ENCODE measurements at regions not wholly inside any gene's neighbourhood (a gene's known extent, or its start where the extent isn't known, plus 50 kb on each side); places are given as distances from the start of the nearest gene placed in this dataset.
"Not testable (repeated sequence)": the region's sequence is repeated elsewhere in the genome, so short reads cannot be mapped to it uniquely, and the experiment has no call there.

- DNase-seq (ENCODE audit: low read depth in 2 of 3, low spot score in 2 of 3), result no peak
Measured at GRCh38 chr13:109297628-109298027, 488.8 kb downstream of the IRS2 start.

DNA sequence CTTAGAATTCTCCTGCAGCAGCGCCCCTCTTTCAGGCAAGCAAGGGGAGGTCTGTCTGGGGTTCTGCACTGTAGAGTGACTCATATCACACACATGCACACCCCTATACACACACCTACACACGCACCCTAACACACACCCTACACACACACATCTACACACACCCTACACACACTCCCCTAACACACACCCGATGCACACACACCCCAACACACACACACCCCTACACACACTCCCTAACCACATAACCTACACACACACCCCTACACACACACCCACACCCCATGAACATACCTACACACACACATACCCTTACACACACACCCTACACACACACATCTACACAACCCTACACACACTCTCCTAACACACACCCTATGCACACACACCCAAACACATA, 493.2 kb downstream of the IRS2 start:
- DNase-seq (ENCODE audit: low read depth in 2 of 3, low spot score in 2 of 3), result no peak

DNA sequence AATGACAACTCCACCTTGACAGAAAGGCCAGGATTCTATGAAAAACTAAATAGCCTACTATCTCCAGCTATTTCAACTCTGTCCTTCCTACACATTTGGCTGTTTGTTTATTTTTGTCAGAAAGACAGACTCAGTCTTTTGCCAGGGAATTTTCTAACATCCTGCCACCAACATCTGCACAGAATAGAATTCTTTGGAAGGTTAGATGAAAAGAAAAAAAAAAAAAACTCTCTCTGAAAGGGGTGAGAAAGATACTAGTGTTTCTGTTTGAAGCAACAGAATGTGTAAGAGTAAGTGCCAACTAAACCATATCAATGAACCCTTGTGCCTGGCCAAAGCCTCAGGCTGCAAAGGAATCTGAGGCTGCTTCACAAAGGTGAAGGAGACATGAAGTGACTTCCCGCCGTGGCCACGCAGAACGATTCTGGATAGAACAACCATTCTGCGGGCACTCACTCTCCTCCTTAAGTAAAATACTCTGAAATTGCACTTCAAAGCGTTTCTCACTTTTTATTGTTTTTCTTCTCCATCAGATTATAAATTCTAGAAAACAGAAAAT, 498.2 kb downstream of the IRS2 start:
- no peak for DNase-seq (ENCODE audit: low read depth in 2 of 3, low spot score in 2 of 3)

DNA sequence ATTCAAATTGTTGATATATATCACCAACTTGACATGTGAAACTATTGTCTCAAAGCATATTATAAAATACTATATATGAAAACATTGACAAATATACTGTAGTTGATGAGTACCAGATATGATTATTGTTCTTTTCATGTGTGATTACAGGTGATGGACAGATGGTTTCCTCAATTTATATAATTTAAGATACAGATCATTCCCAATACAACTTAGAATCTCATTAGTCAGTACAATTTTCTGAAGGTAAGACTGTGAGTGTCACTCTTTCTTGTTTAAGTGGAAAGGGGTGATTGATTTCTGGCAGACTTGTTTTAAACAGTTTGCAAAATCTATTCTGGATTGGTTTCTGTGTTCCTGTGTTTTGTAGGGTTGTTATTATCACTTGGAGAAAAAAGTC, 498.8 kb downstream of the IRS2 start:
- no peak for DNase-seq (ENCODE audit: low read depth in 2 of 3, low spot score in 2 of 3)

- DNase-seq (ENCODE audit: low read depth in 2 of 3, low spot score in 2 of 3), result no peak
Measured at GRCh38 chr13:109285586-109285985, 500.8 kb downstream of the IRS2 start.

- DNase-seq (ENCODE audit: low read depth in 2 of 3, low spot score in 2 of 3), result no peak
Measured at GRCh38 chr13:109281903-109282635, 504.3 kb downstream of the IRS2 start.

DNA sequence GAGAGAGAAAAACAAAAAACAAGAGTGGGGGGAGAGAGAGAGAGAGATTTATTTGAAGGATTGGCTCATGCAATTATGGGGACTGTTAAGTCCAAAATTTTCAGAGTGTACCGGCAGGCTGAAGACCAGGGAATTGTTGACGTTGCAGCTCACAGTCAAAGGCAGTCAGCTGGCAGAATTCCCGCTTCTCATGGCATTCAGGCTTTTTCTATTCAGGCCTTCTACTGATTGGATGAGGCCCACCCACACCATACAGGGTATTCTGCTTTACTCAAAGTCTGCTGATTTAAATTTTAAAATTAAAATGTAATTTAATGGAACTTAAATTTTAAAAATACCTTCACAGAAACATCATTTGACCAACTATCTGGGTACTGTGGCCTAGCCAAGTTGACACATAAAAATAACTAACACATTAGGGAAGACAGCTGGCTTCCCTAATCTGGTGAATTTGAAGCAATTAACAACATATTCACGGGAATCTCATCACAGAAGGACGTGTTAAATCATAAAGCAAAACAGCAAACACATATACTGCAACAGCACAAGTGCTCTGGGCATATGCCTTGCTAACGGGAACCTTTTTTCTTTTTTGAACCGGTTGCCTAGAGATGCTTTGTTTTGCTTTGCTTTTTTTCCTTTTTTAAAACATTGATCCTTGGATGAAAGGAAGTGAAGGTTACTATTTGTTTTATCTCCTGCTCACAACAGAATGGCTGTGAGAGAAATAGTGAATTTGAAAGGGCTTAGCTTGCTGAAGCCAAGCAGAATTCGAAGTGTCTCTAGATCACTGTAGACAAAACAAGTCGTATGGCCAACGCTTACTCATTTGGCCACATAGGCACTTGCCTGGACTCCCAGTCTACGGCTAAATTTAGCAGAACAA, 505.1 kb downstream of the IRS2 start:
- DNase-seq (ENCODE audit: low read depth in 2 of 3, low spot score in 2 of 3), result no peak

DNA sequence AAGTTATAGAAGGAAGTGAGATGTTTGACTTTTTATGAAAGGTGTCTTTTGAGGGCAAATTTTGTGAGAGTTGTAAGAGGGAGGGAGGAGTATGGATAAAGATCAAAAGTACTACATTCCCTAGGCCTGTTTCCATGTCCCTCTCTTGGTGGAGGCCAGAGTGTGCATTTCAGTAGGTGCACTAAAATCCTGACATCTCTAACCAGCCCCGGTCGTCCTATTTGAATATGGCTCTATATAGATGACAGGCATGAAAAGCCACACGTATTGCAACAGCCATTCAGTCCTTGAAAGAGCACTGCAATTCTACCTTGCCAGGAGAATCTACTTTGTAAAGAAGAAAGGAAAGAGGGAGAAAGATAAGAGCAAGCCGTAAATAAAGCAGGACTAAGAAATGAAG, 510.1 kb downstream of the IRS2 start:
- no peak for DNase-seq (ENCODE audit: low read depth in 2 of 3, low spot score in 2 of 3)

- DNase-seq (ENCODE audit: low read depth in 2 of 3, low spot score in 2 of 3), result peak in 1 of 3 donors; percentile 1
Measured at GRCh38 chr13:109275852-109276251, 510.5 kb downstream of the IRS2 start.

- no peak for DNase-seq (ENCODE audit: low read depth in 2 of 3, low spot score in 2 of 3)
Measured at GRCh38 chr13:109275139-109275745, 511.1 kb downstream of the IRS2 start.

DNA sequence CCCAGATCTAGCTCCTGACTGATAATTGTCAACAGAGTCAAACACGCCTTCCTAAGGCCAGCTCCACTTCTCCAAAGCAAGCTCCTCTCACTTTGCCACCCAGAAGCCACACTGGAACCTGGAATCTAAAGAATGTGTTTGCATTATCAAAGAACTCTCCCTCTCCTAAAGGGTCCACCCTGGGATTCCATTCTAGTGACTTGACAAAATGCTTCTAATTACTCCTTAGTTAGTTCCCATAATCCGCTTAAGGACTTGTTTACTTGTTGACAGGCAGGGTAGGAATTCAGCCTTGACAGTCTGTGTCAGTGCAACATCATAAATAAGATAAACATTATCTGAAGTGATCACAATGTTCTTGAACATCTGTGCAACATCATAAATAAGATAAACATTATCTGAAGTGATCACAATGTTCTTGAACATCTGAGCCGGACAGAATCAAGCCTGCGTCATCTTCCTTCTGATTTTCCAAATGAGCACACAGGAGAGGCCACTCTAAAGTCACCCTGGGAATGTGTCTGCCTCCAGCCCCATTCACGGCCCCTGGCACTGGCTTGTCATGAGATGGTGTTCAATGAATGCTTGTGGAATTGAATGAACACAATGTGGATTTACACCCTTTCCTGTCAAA, 512.1 kb downstream of the IRS2 start:
- no peak for DNase-seq (ENCODE audit: low read depth in 2 of 3, low spot score in 2 of 3)

- DNase-seq (ENCODE audit: low read depth in 2 of 3, low spot score in 2 of 3), result no peak
Measured at GRCh38 chr13:109273326-109273751, 513.0 kb downstream of the IRS2 start.

DNA sequence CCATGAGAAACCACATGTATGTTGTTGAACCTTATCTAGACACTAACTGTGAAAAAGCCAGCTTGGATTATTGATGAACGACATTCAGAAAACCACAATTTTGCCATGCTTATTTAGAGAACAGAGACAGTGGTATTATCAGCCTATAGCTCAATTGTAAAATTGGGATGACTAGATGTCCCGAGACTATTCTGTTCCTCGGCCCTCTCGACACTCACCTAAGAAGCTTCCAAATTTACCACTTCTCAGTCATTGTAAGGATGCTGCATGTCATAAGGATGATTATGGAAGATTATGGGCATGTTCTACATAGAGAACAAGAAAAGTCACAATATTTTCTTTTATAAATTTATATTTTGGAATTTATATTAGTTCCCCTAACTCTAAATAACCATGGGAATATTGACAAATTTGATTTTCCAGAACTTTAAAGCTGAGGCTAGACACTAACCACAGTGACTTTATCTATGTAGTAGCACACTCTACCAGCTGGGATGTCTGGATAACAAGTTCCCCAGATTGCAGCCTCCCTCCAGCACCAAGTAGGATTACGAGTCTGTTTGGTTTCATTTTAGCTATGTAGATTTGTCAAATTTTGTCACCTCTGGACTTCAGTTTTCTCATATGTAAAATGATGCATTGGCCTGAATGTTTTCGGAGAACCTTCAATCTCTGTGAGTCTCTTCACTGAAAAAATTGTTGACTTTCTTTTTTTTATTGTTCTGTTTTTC, 513.6 kb downstream of the IRS2 start:
- no peak for DNase-seq (ENCODE audit: low read depth in 2 of 3, low spot score in 2 of 3)

DNA sequence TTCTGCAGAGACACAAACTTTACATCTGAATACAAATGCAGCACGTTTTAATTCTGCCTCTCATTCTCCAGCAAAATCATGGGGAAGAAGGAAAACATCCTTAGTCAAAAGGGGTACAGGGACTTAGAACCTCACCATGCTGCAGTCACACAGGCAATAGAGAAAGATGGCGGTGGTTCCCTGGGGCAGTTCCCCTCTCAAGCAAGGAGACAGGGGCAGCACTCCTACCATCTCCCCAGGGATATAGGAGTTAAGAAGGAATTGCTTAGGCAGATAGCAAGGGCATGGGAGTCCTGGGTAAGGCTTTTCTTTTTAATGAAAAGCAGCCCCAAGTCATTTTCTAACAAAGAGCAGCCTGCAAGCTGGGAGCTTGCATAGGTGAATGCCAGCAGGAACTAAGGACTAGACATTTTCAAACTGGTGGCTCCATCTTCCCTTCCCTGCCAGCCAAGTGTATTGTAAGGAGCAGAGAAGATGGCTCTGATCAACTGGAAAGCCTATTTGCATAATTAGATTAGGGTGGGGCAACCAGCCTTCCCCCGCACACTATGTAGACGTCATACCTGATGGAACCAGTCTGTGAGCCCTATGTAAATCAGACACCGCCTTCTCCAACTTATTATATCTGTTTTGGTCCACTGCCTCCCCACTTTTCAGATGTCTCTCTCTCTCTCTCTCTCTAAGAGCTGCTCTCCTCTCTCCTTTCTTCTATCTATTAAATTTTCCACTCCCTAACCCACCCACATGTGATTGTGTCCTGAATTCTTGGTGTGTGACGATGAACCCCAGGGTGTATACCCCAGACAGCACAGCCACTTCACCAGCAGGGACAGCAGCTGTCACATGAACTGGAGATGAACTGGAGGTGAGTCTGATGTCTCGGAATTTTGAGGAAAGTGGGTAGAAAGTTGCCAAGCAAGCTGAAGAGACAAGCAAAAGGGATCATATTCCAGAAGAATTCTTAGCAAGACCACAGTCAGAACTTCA, 514.5 kb downstream of the IRS2 start:
- DNase-seq (ENCODE audit: low read depth in 2 of 3, low spot score in 2 of 3), result no peak

GRCh38 chr13:109271061-109271460, 515.3 kb downstream of the IRS2 start:
- no peak for DNase-seq (ENCODE audit: low read depth in 2 of 3, low spot score in 2 of 3)

GRCh38 chr13:109269381-109269780, 517.0 kb downstream of the IRS2 start:
- not testable (repeated sequence) for DNase-seq (ENCODE audit: low read depth in 2 of 3, low spot score in 2 of 3)

- not testable (repeated sequence) for DNase-seq (ENCODE audit: low read depth in 2 of 3, low spot score in 2 of 3)
Measured at GRCh38 chr13:109268492-109268891, 517.9 kb downstream of the IRS2 start.

DNA sequence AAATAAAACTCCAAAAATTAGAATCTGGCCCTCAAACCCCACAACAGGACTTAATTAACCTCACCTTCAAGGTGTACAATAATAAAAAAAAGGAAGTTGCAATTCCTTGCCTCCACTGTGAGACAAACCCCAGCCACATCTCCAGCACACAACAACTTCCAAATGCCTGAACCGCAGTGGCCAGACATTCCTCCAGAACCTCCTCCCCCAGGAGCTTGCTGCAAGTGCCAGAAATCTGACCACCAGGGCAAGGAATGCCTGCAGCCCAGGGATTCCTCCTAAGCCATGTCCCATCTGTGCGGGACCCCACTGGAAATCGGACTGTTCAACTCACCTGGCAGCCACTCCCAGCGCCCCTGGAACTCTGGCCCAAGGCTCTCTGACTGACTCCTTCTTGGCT, 519.0 kb downstream of the IRS2 start:
- DNase-seq (ENCODE audit: low read depth in 2 of 3, low spot score in 2 of 3), result not testable (repeated sequence)

DNA sequence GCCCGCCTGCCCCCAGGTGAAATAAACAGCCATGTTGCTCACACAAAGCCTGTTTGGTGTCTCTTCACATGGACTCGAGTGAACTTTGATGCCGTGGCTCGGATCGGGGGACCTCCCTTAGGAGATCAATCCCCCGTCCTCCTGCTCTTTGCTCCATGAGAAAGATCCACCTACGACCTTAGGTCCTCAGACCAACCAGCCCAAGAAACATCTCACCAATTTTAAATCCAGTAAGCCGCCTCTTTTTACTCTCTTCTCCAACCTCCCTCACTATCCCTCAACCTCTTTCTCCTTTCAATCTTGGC, 521.0 kb downstream of the IRS2 start:
- not testable (repeated sequence) for DNase-seq (ENCODE audit: low read depth in 2 of 3, low spot score in 2 of 3)

Measured in hematopoietic multipotent progenitor cell (in vitro differentiated cells).